BLaER1 (cell line): ENCODE measurements at regions not wholly inside any gene's neighbourhood (a gene's known extent, or its start where the extent isn't known, plus 50 kb on each side); places are given as distances from the start of the nearest gene placed in this dataset.

Source experiments
- H3K27ac ChIP-seq: shearing (Covaris generic); formaldehyde crosslinking; 2 replicates; pipeline ENCODE4 v1.8.1; 2022
- H3K27me3 ChIP-seq: shearing (Covaris generic); formaldehyde crosslinking; 2 replicates; pipeline ENCODE4 v1.8.1; 2022
- H3K36me3 ChIP-seq: shearing (Covaris generic); formaldehyde crosslinking; 2 replicates; pipeline ENCODE4 v1.8.1; 2022
- H3K4me1 ChIP-seq: shearing (Covaris generic); formaldehyde crosslinking; 2 replicates; pipeline ENCODE4 v1.8.1; 2022
- H3K4me2 ChIP-seq: shearing (Covaris generic); formaldehyde crosslinking; 2 replicates; pipeline ENCODE4 v1.8.1; 2022
- H3K4me3 ChIP-seq: shearing (Covaris generic); formaldehyde crosslinking; 2 replicates; pipeline ENCODE4 v1.8.1; 2022
- H3K9ac ChIP-seq: shearing (Covaris generic); formaldehyde crosslinking; 2 replicates; pipeline ENCODE4 v1.8.1; 2022
- H3K9me3 ChIP-seq: shearing (Covaris generic); formaldehyde crosslinking; 2 replicates; pipeline ENCODE4 v1.8.1; 2022
- H4K20me1 ChIP-seq: shearing (Covaris generic); formaldehyde crosslinking; 2 replicates; pipeline ENCODE4 v1.8.1; 2022
- Cebpa-rat ChIP-seq: shearing (Covaris generic); IDR thresholded peaks from 2 replicates; pipeline ENCODE4 v1.8.1; 2022

GRCh38 chr6:50102676-50103075 is 52.9 kb upstream of the DEFB112 start:
- no peaks in the 10 kb centered on the region for H4K20me1 ChIP-seq
- H3K27me3 ChIP-seq = no peaks in the 10 kb centered on the region
- H3K4me3 ChIP-seq = no peak overlapping the region
- H3K4me1 ChIP-seq = no peaks in the 10 kb centered on the region
- no peak for TF ChIP-seq Cebpa-rat
- H3K36me3 ChIP-seq = no peaks in the 10 kb centered on the region
- no peak overlapping the region for H3K9ac ChIP-seq
- H3K4me2 ChIP-seq = no peak overlapping the region
- no peaks in the 10 kb centered on the region for H3K9me3 ChIP-seq
- H3K27ac ChIP-seq = no peak overlapping the region

- H3K27me3 ChIP-seq = no peaks in the 10 kb centered on the region
- no peaks in the 10 kb centered on the region for H3K36me3 ChIP-seq
- H3K4me3 ChIP-seq = no peak overlapping the region
- TF ChIP-seq Cebpa-rat = no peak
- H3K4me2 ChIP-seq = no peak overlapping the region
- H3K9me3 ChIP-seq = no peaks in the 10 kb centered on the region
- H4K20me1 ChIP-seq = no peaks in the 10 kb centered on the region
- H3K9ac ChIP-seq = no peak overlapping the region
- H3K4me1 ChIP-seq = no peaks in the 10 kb centered on the region
- H3K27ac ChIP-seq = no peak overlapping the region
Observed at GRCh38 chr6:50110587-50110986, 60.9 kb upstream of the DEFB112 start.

DNA sequence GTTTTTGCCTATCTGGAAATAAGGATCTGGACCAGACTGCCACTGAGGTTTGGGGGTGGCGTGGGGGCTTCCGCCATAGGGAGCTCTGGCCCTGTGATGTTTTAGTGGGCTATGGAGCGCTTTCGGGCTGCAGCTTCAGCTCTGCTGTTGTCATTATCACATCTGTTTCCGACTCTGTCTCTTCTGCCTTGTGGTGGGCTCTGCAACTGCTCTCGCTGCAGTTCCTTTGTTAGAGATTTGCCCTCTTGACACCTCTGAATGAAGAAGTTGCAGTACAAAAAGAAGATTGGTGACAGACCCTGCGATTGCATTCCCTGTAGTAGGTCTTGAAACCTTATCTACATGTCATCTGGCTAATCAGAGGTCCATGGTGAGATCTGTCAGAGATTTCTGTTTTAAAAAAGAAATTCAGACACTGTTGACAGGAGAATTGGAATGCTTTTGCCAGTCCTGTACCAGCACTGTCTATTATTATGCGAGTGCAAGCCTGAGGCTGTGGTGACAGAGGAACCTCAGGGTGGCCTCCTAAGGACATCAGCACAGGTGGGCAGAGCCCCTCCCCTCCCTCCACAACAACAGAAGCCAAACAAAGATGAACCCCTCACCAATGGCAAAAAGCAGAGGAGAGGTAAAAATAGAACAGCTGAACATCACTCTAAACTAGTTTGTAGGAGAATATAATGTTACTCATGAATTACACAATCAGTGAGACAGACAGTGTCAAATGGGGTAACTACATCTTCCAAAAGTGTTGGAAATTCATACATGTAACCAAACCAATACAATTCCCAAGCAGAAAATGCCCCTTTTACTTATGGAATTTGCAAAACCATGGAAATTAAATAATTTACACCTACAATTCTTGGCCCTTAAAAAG is 63.5 kb upstream of the DEFB112 start:
- no peaks in the 10 kb centered on the region for H3K27me3 ChIP-seq
- no peaks in the 10 kb centered on the region for H3K36me3 ChIP-seq
- TF ChIP-seq Cebpa-rat = no peak
- no peak overlapping the region for H3K4me2 ChIP-seq
- H4K20me1 ChIP-seq = no peaks in the 10 kb centered on the region
- H3K27ac ChIP-seq = no peak overlapping the region
- H3K9me3 ChIP-seq = no peaks in the 10 kb centered on the region
- H3K4me1 ChIP-seq = no peaks in the 10 kb centered on the region
- H3K4me3 ChIP-seq = no peak overlapping the region
- H3K9ac ChIP-seq = no peak overlapping the region

GRCh38 chr6:50116390-50116789 is 66.7 kb upstream of the DEFB112 start:
- H3K4me2 ChIP-seq = no peak overlapping the region
- no peaks in the 10 kb centered on the region for H4K20me1 ChIP-seq
- H3K36me3 ChIP-seq = no peaks in the 10 kb centered on the region
- H3K9me3 ChIP-seq = no peaks in the 10 kb centered on the region
- no peaks in the 10 kb centered on the region for H3K27me3 ChIP-seq
- TF ChIP-seq Cebpa-rat = no peak
- H3K4me1 ChIP-seq = no peaks in the 10 kb centered on the region
- H3K27ac ChIP-seq = no peak overlapping the region
- no peak overlapping the region for H3K9ac ChIP-seq
- no peak overlapping the region for H3K4me3 ChIP-seq

GRCh38 chr6:50116797-50117542 is 67.2 kb upstream of the DEFB112 start:
- Histone ChIP-seq H3K9me3 (no peaks in the 10 kb centered on the region), H3K4me3 (no peak overlapping the region), H3K27me3 (no peaks in the 10 kb centered on the region), H3K9ac (no peak overlapping the region), H4K20me1 (no peaks in the 10 kb centered on the region), H3K27ac (no peak overlapping the region), H3K36me3 (no peaks in the 10 kb centered on the region), H3K4me2 (no peak overlapping the region), H3K4me1 (no peaks in the 10 kb centered on the region)
- no peak for TF ChIP-seq Cebpa-rat

GRCh38 chr6:50120300-50120699 is 70.6 kb upstream of the DEFB112 start:
- Histone ChIP-seq H4K20me1 (no peaks in the 10 kb centered on the region), H3K27me3 (no peaks in the 10 kb centered on the region), H3K9me3 (no peaks in the 10 kb centered on the region), H3K4me2 (no peak overlapping the region), H3K4me1 (no peaks in the 10 kb centered on the region), H3K36me3 (no peaks in the 10 kb centered on the region), H3K27ac (no peak overlapping the region), H3K9ac (no peak overlapping the region), H3K4me3 (no peak overlapping the region)
- TF ChIP-seq Cebpa-rat = no peak

DNA sequence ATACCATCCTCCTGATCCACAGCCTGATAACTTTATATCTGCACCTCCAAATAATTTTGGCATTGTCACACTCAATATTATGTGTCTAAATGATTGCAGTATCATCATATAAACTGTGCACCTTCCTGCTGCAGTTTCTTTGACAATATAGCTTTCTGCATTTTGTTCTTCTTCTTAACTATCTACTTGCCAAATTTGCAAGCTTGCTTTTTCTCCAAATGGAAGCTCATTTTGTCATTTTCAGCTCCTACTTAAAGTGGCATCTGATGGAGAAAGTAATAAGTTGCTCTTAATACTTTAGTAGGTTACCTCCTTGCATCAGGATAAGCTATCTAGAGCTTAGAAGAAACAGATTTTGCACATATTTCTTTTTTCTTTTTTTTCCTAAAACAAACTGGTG is 74.0 kb upstream of the DEFB112 start:
- H3K4me3 ChIP-seq = no peak overlapping the region
- no peak overlapping the region for H3K27ac ChIP-seq
- TF ChIP-seq Cebpa-rat = no peak
- no peaks in the 10 kb centered on the region for H4K20me1 ChIP-seq
- H3K36me3 ChIP-seq = no peaks in the 10 kb centered on the region
- H3K4me2 ChIP-seq = no peak overlapping the region
- H3K27me3 ChIP-seq = no peaks in the 10 kb centered on the region
- no peak overlapping the region for H3K9ac ChIP-seq
- no peaks in the 10 kb centered on the region for H3K9me3 ChIP-seq
- H3K4me1 ChIP-seq = no peaks in the 10 kb centered on the region

GRCh38 chr6:50124572-50124971 is 74.8 kb upstream of the DEFB112 start:
- Histone ChIP-seq H4K20me1 (no peaks in the 10 kb centered on the region), H3K4me1 (no peaks in the 10 kb centered on the region), H3K9me3 (no peaks in the 10 kb centered on the region), H3K4me3 (no peak overlapping the region), H3K27ac (no peak overlapping the region), H3K27me3 (no peaks in the 10 kb centered on the region), H3K4me2 (no peak overlapping the region), H3K9ac (no peak overlapping the region), H3K36me3 (no peaks in the 10 kb centered on the region)
- no peak for TF ChIP-seq Cebpa-rat

DNA sequence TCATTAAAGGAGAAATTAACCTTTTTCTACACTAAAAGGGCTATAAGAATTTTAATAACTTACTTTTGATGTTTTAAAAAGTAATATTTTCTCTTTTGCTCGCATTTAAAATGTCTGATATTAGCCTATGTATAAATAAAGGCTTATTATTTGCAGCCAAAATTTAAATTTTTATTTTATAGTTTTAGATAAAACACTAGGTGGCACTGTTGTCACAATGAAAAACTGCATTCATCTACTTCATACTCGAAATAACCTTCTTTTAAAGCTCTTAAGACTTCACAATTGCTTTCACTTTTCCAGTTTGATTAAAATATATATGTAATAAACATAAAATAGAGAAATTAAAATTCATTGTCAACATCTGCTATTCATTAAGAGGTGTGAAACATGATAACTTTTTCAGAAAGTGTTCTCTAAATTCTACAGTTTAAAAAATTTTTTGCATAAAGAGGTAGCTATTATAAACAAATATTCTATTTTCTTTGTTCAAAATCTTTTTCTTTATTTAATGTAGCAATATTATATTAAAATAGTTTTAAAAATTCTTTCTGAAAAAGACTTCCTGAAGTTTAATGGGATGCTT is 78.8 kb upstream of the DEFB112 start:
- H3K27me3 ChIP-seq = no peaks in the 10 kb centered on the region
- TF ChIP-seq Cebpa-rat = no peak
- no peaks in the 10 kb centered on the region for H3K36me3 ChIP-seq
- H3K4me2 ChIP-seq = no peak overlapping the region
- H3K9ac ChIP-seq = no peak overlapping the region
- H3K9me3 ChIP-seq = no peaks in the 10 kb centered on the region
- no peaks in the 10 kb centered on the region for H4K20me1 ChIP-seq
- no peak overlapping the region for H3K4me3 ChIP-seq
- no peaks in the 10 kb centered on the region for H3K4me1 ChIP-seq
- H3K27ac ChIP-seq = no peak overlapping the region

- Histone ChIP-seq H3K4me1 (no peaks in the 10 kb centered on the region), H3K9ac (no peak overlapping the region), H4K20me1 (no peaks in the 10 kb centered on the region), H3K36me3 (no peaks in the 10 kb centered on the region), H3K9me3 (no peaks in the 10 kb centered on the region), H3K4me2 (no peak overlapping the region), H3K4me3 (no peak overlapping the region), H3K27me3 (no peaks in the 10 kb centered on the region), H3K27ac (no peak overlapping the region)
- no peak for TF ChIP-seq Cebpa-rat
Observed at GRCh38 chr6:50135968-50136367, 86.2 kb upstream of the DEFB112 start.
